ENCODE measurements at regions not wholly inside any gene's neighbourhood (a gene's known extent, or its start where the extent isn't known, plus 50 kb on each side); places are given as distances from the start of the nearest gene placed in this dataset.

DNA sequence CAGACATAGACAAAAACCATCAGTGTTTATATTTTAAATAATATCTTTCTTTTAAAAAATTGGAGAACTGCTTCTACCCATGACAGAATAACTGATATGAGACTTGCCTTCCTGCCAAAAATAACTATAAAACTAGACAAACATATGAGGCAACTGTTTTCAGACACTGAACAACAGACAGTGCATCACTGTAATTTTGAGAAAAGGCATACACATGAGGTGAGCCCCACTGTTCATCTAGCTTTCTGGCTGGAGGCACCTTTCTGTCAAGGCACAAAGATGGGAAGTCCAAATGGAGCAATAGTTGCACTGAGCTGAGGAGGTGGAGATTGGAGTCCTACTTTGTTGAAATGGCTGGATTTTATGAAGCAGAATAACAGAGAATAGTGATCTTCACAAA is 71.9 kb upstream of the ZNF507 start:
- TF ChIP-seq TCF4 (CRISPR knock-in tag; IDR thresholded peaks at IDR 0.05; ENCODE audit: borderline replicate concordance): no peak
- TF ChIP-seq, protein P1, sequence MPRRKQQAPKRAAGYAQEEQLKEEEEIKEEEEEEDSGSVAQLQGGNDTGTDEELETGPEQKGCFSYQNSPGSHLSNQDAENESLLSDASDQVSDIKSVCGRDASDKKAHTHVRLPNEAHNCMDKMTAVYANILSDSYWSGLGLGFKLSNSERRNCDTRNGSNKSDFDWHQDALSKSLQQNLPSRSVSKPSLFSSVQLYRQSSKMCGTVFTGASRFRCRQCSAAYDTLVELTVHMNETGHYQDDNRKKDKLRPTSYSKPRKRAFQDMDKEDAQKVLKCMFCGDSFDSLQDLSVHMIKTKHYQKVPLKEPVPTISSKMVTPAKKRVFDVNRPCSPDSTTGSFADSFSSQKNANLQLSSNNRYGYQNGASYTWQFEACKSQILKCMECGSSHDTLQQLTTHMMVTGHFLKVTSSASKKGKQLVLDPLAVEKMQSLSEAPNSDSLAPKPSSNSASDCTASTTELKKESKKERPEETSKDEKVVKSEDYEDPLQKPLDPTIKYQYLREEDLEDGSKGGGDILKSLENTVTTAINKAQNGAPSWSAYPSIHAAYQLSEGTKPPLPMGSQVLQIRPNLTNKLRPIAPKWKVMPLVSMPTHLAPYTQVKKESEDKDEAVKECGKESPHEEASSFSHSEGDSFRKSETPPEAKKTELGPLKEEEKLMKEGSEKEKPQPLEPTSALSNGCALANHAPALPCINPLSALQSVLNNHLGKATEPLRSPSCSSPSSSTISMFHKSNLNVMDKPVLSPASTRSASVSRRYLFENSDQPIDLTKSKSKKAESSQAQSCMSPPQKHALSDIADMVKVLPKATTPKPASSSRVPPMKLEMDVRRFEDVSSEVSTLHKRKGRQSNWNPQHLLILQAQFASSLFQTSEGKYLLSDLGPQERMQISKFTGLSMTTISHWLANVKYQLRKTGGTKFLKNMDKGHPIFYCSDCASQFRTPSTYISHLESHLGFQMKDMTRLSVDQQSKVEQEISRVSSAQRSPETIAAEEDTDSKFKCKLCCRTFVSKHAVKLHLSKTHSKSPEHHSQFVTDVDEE (CRISPR knock-in tag; IDR thresholded peaks at IDR 0.05): no peak
- ATAC-seq: no peak

- no peak for ATAC-seq
- TF ChIP-seq BACH2 (CRISPR knock-in tag; IDR thresholded peaks at IDR 0.05; ENCODE audit: borderline replicate concordance) (no peak), ZFP30 (CRISPR knock-in tag; IDR thresholded peaks at IDR 0.05) (no peak), PATZ1 (CRISPR knock-in tag; IDR thresholded peaks at IDR 0.05; ENCODE audit: borderline replicate concordance) (no peak), TOX (CRISPR knock-in tag; IDR thresholded peaks at IDR 0.05; ENCODE audit: borderline replicate concordance) (no peak)
- TF ChIP-seq, protein P2, sequence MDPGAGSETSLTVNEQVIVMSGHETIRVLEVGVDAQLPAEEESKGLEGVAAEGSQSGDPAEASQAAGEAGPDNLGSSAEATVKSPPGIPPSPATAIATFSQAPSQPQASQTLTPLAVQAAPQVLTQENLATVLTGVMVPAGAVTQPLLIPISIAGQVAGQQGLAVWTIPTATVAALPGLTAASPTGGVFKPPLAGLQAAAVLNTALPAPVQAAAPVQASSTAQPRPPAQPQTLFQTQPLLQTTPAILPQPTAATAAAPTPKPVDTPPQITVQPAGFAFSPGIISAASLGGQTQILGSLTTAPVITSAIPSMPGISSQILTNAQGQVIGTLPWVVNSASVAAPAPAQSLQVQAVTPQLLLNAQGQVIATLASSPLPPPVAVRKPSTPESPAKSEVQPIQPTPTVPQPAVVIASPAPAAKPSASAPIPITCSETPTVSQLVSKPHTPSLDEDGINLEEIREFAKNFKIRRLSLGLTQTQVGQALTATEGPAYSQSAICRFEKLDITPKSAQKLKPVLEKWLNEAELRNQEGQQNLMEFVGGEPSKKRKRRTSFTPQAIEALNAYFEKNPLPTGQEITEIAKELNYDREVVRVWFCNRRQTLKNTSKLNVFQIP (CRISPR knock-in tag; IDR thresholded peaks at IDR 0.05; ENCODE audit: borderline replicate concordance, low read depth): no peak
- TF ChIP-seq, protein P1 (CRISPR knock-in tag; IDR thresholded peaks at IDR 0.05): no peak
Observed at GRCh38 chr19:32287086-32287485, 58.3 kb upstream of the ZNF507 start.

DNA sequence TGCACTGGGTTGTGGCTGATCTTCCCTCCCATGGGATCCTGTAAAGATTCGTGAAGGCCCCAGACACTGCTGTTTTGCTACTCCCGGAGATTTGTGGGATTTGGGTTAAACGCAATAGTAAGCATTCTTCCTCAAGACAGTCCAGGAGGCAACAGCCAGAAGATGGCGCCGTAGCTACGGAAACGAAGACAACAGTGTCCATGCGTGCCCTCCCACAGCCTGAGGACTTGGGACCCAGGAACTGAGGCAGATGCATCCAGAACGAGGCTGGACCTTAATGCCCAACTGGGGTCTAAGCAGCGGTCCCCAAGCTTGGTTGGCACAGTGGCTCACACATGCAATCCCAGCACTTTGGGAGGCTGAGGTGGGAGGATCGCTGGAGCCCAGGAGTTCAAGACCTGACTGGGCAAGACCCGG is 57.6 kb upstream of the ZNF507 start:
- peak; percentile 44; the same call in 2 of the 3 replicates for ATAC-seq
- no peak for TF ChIP-seq ZNF8 (CRISPR knock-in tag; IDR thresholded peaks at IDR 0.05)
- no peak for TF ChIP-seq ZNF70 (CRISPR knock-in tag; IDR thresholded peaks at IDR 0.05)
- TF ChIP-seq BACH2 (CRISPR knock-in tag; IDR thresholded peaks at IDR 0.05; ENCODE audit: borderline replicate concordance): no peak
- no peak for TF ChIP-seq TOX (CRISPR knock-in tag; IDR thresholded peaks at IDR 0.05; ENCODE audit: borderline replicate concordance)

DNA sequence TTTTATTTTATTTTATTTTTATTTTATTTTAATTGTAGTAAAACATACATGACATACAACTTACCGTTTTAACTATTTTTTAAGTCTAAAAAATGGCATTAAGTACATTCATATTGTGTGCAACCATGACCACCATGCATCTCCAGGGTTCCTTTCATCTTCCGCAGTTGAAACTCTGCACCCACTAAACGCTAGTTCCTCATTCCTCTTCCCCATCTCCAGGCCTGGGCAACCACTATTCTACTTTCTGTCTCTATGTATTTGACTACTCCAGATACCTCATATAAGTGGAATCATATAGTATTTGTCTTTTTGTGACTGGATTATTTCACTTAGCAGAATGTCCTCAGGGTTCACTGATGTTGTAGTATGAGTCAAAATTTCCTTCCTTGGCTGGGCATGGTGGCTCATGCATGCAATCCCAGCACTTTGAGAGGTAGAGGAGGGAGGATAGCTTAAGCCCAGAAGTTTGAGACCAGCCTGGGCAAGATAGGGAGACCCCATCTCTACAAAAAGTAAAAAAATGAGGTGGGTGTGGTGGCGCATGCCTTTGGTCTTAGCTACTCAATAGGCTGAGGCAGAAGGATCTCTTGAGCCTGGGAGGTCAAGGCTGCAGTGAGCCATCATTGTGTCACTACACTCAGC is 55.7 kb upstream of the ZNF507 start:
- TF ChIP-seq PATZ1 (CRISPR knock-in tag; IDR thresholded peaks at IDR 0.05; ENCODE audit: borderline replicate concordance) (no peak), TCF4 (CRISPR knock-in tag; IDR thresholded peaks at IDR 0.05; ENCODE audit: borderline replicate concordance) (no peak), RARB (CRISPR knock-in tag; IDR thresholded peaks at IDR 0.05) (no peak), OSR1 (CRISPR knock-in tag; IDR thresholded peaks at IDR 0.05) (no peak), TOX (CRISPR knock-in tag; IDR thresholded peaks at IDR 0.05; ENCODE audit: borderline replicate concordance) (no peak), ESRRG (CRISPR knock-in tag; IDR thresholded peaks at IDR 0.05) (no peak), GLIS3 (CRISPR knock-in tag; IDR thresholded peaks at IDR 0.05) (no peak), BACH2 (CRISPR knock-in tag; IDR thresholded peaks at IDR 0.05; ENCODE audit: borderline replicate concordance) (no peak), SNAI2 (CRISPR knock-in tag; IDR thresholded peaks at IDR 0.05) (no peak), CREB5 (CRISPR knock-in tag; IDR thresholded peaks at IDR 0.05; ENCODE audit: low read depth) (no peak), ZC3H10 (CRISPR knock-in tag; IDR thresholded peaks at IDR 0.05) (no peak), ZFP3 (CRISPR knock-in tag; IDR thresholded peaks at IDR 0.05) (no peak), PPARA (CRISPR knock-in tag; IDR thresholded peaks at IDR 0.05; ENCODE audit: borderline replicate concordance) (no peak), ARNTL (CRISPR knock-in tag; IDR thresholded peaks at IDR 0.05; ENCODE audit: borderline replicate concordance, low read depth) (no peak), ZNF565 (CRISPR knock-in tag; conservative IDR thresholded peaks at IDR 0.05; ENCODE audit: low read depth) (no peak), ZFP30 (CRISPR knock-in tag; IDR thresholded peaks at IDR 0.05) (no peak)
- ATAC-seq: no peak
